ENCODE measurements at regions not wholly inside any gene's neighbourhood (a gene's known extent, or its start where the extent isn't known, plus 50 kb on each side); places are given as distances from the start of the nearest gene placed in this dataset.

- TF ChIP-seq CTCF (IDR thresholded peaks at IDR 0.05; ENCODE audit: insufficient read depth, low read length, poor library complexity, severe bottlenecking) (no peak), EZH2phosphoT487 (conservative IDR thresholded peaks at IDR 0.05; ENCODE audit: low read length) (no peak)
Observed at GRCh38 chr7:54901840-54902239, 117.0 kb upstream of the EGFR start.

All from SU-DHL-6 (cell line).